Hepatocyte (in vitro differentiated cells): ENCODE measurements at regions not wholly inside any gene's neighbourhood (a gene's known extent, or its start where the extent isn't known, plus 50 kb on each side); places are given as distances from the start of the nearest gene placed in this dataset.

Experiments used
- EZH2phosphoT487 ChIP-seq: fragments of 200-600 bp; sonication (generic); IDR thresholded peaks from one replicate; pipeline ENCODE4 v1.6.1; 2018; ENCODE audit warnings: antibody characterized with exemption, mild to moderate bottlenecking, low read depth, moderate library complexity; ENCODE audit not compliant: unreplicated experiment, severe bottlenecking
- TF ChIP-seq, protein P1 (sequence below): fragments of 200-600 bp; sonication (generic); IDR thresholded peaks from 2 replicates; pipeline ENCODE4 v1.5.1; 2016; ENCODE audit warnings: antibody characterized with exemption, mild to moderate bottlenecking; ENCODE audit not compliant: poor library complexity

DNA sequence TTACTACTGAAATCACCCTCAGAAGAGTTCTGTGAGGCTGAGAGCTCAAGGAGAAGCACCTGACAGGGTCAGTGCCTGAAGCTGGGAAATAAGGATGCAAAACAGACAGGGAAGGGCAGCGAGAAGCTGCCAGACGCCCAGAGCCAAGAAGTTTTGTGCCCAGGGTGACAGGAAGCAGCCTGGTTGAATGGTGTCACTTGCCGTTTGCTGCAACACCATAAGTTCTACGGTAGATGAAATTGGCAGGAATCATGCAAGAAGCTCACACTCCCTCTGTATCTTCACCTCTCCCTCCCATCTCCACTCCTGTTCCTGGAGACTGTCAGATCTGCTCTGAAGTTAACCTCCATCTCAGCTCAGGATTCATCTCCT lies 117.0 kb upstream of the SLC14A2 start:
- no peak for TF ChIP-seq EZH2phosphoT487
- TF ChIP-seq, protein P1, sequence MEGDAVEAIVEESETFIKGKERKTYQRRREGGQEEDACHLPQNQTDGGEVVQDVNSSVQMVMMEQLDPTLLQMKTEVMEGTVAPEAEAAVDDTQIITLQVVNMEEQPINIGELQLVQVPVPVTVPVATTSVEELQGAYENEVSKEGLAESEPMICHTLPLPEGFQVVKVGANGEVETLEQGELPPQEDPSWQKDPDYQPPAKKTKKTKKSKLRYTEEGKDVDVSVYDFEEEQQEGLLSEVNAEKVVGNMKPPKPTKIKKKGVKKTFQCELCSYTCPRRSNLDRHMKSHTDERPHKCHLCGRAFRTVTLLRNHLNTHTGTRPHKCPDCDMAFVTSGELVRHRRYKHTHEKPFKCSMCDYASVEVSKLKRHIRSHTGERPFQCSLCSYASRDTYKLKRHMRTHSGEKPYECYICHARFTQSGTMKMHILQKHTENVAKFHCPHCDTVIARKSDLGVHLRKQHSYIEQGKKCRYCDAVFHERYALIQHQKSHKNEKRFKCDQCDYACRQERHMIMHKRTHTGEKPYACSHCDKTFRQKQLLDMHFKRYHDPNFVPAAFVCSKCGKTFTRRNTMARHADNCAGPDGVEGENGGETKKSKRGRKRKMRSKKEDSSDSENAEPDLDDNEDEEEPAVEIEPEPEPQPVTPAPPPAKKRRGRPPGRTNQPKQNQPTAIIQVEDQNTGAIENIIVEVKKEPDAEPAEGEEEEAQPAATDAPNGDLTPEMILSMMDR = no peak
